Loucy (cell line): ENCODE measurements at regions not wholly inside any gene's neighbourhood (a gene's known extent, or its start where the extent isn't known, plus 50 kb on each side); places are given as distances from the start of the nearest gene placed in this dataset.

Experiments used
- H2AFZ ChIP-seq: fragments of 200-600 bp; sonication (generic); 2 replicates; pipeline ENCODE4 v1.6.0; 2016; ENCODE audit warnings: antibody characterized with exemption, mild to moderate bottlenecking, low read length, moderate library complexity
- H3F3A ChIP-seq: fragments of 200-600 bp; 2 replicates; pipeline ENCODE4 v1.6.0; 2016; ENCODE audit warnings: antibody characterized with exemption, low read depth, mild to moderate bottlenecking
- H3K27me3 ChIP-seq: fragments of 200-600 bp; sonication (generic); 2 replicates; pipeline ENCODE4 v1.6.1; 2014; ENCODE audit warnings: low read length, mild to moderate bottlenecking; ENCODE audit not compliant: insufficient read depth, poor library complexity, severe bottlenecking
- H3K36me3 ChIP-seq: fragments of 200-600 bp; sonication (generic); 2 replicates; pipeline ENCODE4 v1.6.1; 2016; ENCODE audit warnings: low read length; ENCODE audit not compliant: insufficient read depth
- H3K4me1 ChIP-seq: fragments of 200-600 bp; sonication (generic); 2 replicates; pipeline ENCODE4 v1.5.1; 2014; ENCODE audit warnings: low read length, mild to moderate bottlenecking; ENCODE audit not compliant: insufficient read depth, poor library complexity, severe bottlenecking
- H3K4me2 ChIP-seq: fragments of 200-600 bp; sonication (generic); 2 replicates; pipeline ENCODE4 v1.6.0; 2014; ENCODE audit warnings: antibody characterized with exemption, low read length, low read depth, mild to moderate bottlenecking; ENCODE audit not compliant: poor library complexity, severe bottlenecking
- H3K4me3 ChIP-seq: fragments of 200-600 bp; sonication (generic); 2 replicates; pipeline ENCODE4 v1.5.1; 2014; ENCODE audit warnings: low read length, mild to moderate bottlenecking, mixed read lengths; ENCODE audit not compliant: poor library complexity, severe bottlenecking
- H3K79me2 ChIP-seq: fragments of 200-600 bp; sonication (generic); 2 replicates; pipeline ENCODE4 v1.6.1; 2014; ENCODE audit warnings: low read length; ENCODE audit not compliant: insufficient read depth
- H3K9ac ChIP-seq: fragments of 200-600 bp; sonication (generic); 2 replicates; pipeline ENCODE4 v1.6.0; 2014; ENCODE audit warnings: mild to moderate bottlenecking, low read depth, low read length, moderate library complexity; ENCODE audit not compliant: poor library complexity, severe bottlenecking
- H3K9me2 ChIP-seq: fragments of 200-600 bp; sonication (generic); replicated peaks from 2 replicates; pipeline ENCODE4 v1.6.1; 2016; ENCODE audit warnings: low read depth, low read length, mixed read lengths
- H3K9me3 ChIP-seq: fragments of 200-600 bp; sonication (generic); 2 replicates; pipeline ENCODE4 v1.6.1; 2014; ENCODE audit warnings: mild to moderate bottlenecking, antibody characterized with exemption, low read length, low read depth; ENCODE audit not compliant: insufficient read depth
- H4K20me1 ChIP-seq: fragments of 200-600 bp; sonication (generic); 2 replicates; pipeline ENCODE4 v1.6.0; 2014; ENCODE audit warnings: antibody characterized with exemption, low read length, mild to moderate bottlenecking; ENCODE audit not compliant: insufficient read depth, poor library complexity, severe bottlenecking
- CTCF ChIP-seq: fragments of 200-600 bp; sonication (generic); conservative IDR thresholded peaks from 2 replicates; pipeline ENCODE4 v1.5.1; 2014; ENCODE audit warnings: mild to moderate bottlenecking, antibody characterized with exemption, low read length
- EZH2phosphoT487 ChIP-seq: fragments of 200-600 bp; IDR thresholded peaks from 2 replicates; pipeline ENCODE4 v1.6.1; 2018; ENCODE audit warnings: antibody characterized with exemption, mild to moderate bottlenecking, moderate library complexity, borderline replicate concordance

DNA sequence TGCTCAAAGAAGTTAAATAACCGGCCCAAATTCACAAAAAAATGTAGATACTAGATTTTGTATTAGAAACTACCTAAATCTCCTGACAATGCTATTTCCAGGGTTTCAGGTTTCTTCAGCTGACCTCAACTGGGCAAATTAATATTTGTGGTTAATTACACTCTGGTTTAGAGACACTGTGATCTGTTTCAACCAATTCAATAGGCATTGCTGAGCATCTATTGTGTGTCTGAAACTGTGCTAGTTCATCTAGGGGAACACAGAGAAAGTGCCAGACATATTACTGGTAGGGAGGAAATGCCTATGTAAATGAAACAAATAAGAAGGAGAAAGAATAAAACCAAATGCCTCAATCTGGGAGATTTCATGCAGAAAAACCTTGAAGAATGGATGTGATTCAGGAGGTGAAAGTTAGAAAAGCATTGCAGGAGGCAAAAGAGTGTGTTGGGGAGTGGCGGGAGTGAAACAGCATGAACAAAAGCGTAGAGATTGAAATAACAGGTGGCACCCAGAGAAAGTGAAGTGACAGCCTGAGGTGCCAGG, 51.3 kb upstream of the IVNS1ABP start:
- H2AFZ ChIP-seq: no peak overlapping the region
- no peaks in the 10 kb centered on the region for H4K20me1 ChIP-seq
- no peak overlapping the region for H3K9ac ChIP-seq
- no peaks in the 10 kb centered on the region for H3K4me1 ChIP-seq
- H3K9me2 ChIP-seq: no peaks in the 10 kb centered on the region
- no peaks in the 10 kb centered on the region for H3K9me3 ChIP-seq
- no peak overlapping the region for H3K4me3 ChIP-seq
- TF ChIP-seq CTCF: no peak
- no peak for TF ChIP-seq EZH2phosphoT487
- H3F3A ChIP-seq: no peaks in the 10 kb centered on the region
- no peak overlapping the region for H3K4me2 ChIP-seq
- H3K27me3 ChIP-seq: no peaks in the 10 kb centered on the region
- no peaks in the 10 kb centered on the region for H3K36me3 ChIP-seq
- no peaks in the 10 kb centered on the region for H3K79me2 ChIP-seq

- Histone ChIP-seq H3K4me1 (no peaks in the 10 kb centered on the region), H3K9me3 (no peaks in the 10 kb centered on the region), H3K27me3 (no peaks in the 10 kb centered on the region), H3K9ac (no peak overlapping the region), H3F3A (no peaks in the 10 kb centered on the region), H2AFZ (no peak overlapping the region), H3K36me3 (no peaks in the 10 kb centered on the region), H3K4me2 (no peak overlapping the region), H3K79me2 (no peaks in the 10 kb centered on the region), H3K9me2 (no peaks in the 10 kb centered on the region), H4K20me1 (no peaks in the 10 kb centered on the region), H3K4me3 (no peak overlapping the region)
- TF ChIP-seq EZH2phosphoT487 (no peak), CTCF (no peak)
Measured at GRCh38 chr1:185367218-185367617, 50.2 kb upstream of the IVNS1ABP start.
